Neural cell (in vitro differentiated cells): ENCODE measurements at regions not wholly inside any gene's neighbourhood (a gene's known extent, or its start where the extent isn't known, plus 50 kb on each side); places are given as distances from the start of the nearest gene placed in this dataset.

Source experiments
- CTCF ChIP-seq: fragments of 450-650 bp; IDR thresholded peaks from 2 replicates; pipeline ENCODE4 v1.5.1; 2014; ENCODE audit warnings: antibody characterized with exemption, mild to moderate bottlenecking, moderate library complexity; ENCODE audit not compliant: poor library complexity, severe bottlenecking
- EP300 ChIP-seq: fragments of 450-650 bp; conservative IDR thresholded peaks from 2 replicates; pipeline ENCODE4 v1.6.1; 2014; ENCODE audit warnings: antibody characterized with exemption, mild to moderate bottlenecking, moderate library complexity; ENCODE audit not compliant: poor library complexity, severe bottlenecking
- EZH2 ChIP-seq: fragments of 200-600, 300-800 bp; shearing (Covaris generic), sonication (generic); IDR thresholded peaks from 2 replicates; pipeline ENCODE4 v1.6.1; 2014; ENCODE audit warnings: antibody characterized with exemption, low read length, borderline replicate concordance, mild to moderate bottlenecking; ENCODE audit not compliant: insufficient read depth, poor library complexity, severe bottlenecking
- MXI1 ChIP-seq: fragments of 450-650 bp; conservative IDR thresholded peaks from 2 replicates; pipeline ENCODE4 v1.6.1; 2014; ENCODE audit warnings: antibody characterized with exemption, mild to moderate bottlenecking; ENCODE audit not compliant: poor library complexity, severe bottlenecking
- POLR2AphosphoS5 ChIP-seq: IDR thresholded peaks from 2 replicates; pipeline ENCODE4 v1.6.1; 2012
- TAF1 ChIP-seq: IDR thresholded peaks from 2 replicates; pipeline ENCODE4 v1.6.1; 2012; ENCODE audit warnings: low read depth

- no peak for TF ChIP-seq CTCF
- no peak for TF ChIP-seq EZH2
- no peak for TF ChIP-seq MXI1
- TF ChIP-seq TAF1 = no peak
- TF ChIP-seq EP300 = no peak
- no peak for TF ChIP-seq POLR2AphosphoS5
Measured at GRCh38 chr1:239993366-239993765, 98.3 kb upstream of the FMN2 start.
